Endothelial cell of umbilical vein (primary cell): ENCODE measurements at regions not wholly inside any gene's neighbourhood (a gene's known extent, or its start where the extent isn't known, plus 50 kb on each side); places are given as distances from the start of the nearest gene placed in this dataset.

ENCODE experiments used
- BruUV-seq: library from RNA; stranded (reverse); fragments of 400-500 nt; replicated peaks from 2 replicates; lab custom pipeline; 2021; lab: Mats Ljungman, UMichigan
- CTCF ChIA-PET: fragments of 300-600, 350-600 bp; sonication (Branson Sonifier 250); formaldehyde crosslinking; loops from one replicate; lab custom pipeline; 2021; ENCODE audit warnings: antibody characterized with exemption, inconsistent platforms; lab: Charles Lee
- POLR2A ChIA-PET: fragments of 300-600, 350-600 bp; sonication (Branson Sonifier 250); formaldehyde crosslinking; loops from one replicate; lab custom pipeline; 2021; ENCODE audit warnings: antibody characterized with exemption, inconsistent platforms; lab: Charles Lee
- DNase-seq: peaks from one replicate; pipeline ENCODE4 v3.0.0-alpha.2; 2011; ENCODE audit warnings: low read depth, low spot score
- FAIRE-seq: peaks from 2 replicates; lab custom pipeline; 2011; peaks lifted over from hg19 to GRCh38; lab: Jason Lieb, UNC
- H2AFZ ChIP-seq: 2 replicates; pipeline ENCODE4 v1.6.0; 2012; ENCODE audit warnings: low read depth, low read length, control low read depth, inconsistent platforms
- H3K27ac ChIP-seq: 2 replicates; pipeline ENCODE4 v1.5.1; 2011; ENCODE audit warnings: low read depth, mild to moderate bottlenecking, control low read depth, low read length, moderate library complexity; ENCODE audit not compliant: insufficient read depth
- H3K27me3 ChIP-seq, 2 experiments: 2 replicates each; pipeline versions ENCODE4 v1.6.0 to v1.6.1; 2011; ENCODE audit warnings: low read length in 2 of 2, mixed read lengths in 1 of 2; ENCODE audit not compliant: control insufficient read depth in 2 of 2, insufficient read depth in 2 of 2
- H3K36me3 ChIP-seq, 2 experiments: 2 replicates in 1 of 2; 3 replicates in 1 of 2; pipeline ENCODE4 v1.5.1; 2011; ENCODE audit warnings: low read length in 2 of 2, mild to moderate bottlenecking in 1 of 2, moderate library complexity in 1 of 2; ENCODE audit not compliant: control insufficient read depth in 2 of 2, insufficient read depth in 2 of 2; ENCODE audit errors: extremely low read depth in 1 of 2
- H3K4me1 ChIP-seq: 3 replicates; pipeline ENCODE4 v1.5.1; 2011; ENCODE audit warnings: mild to moderate bottlenecking, low read length; ENCODE audit not compliant: control insufficient read depth, insufficient read depth; ENCODE audit errors: extremely low read depth
- H3K4me2 ChIP-seq: 2 replicates; pipeline ENCODE4 v1.6.1; 2011; ENCODE audit warnings: low read length, control low read depth, mixed read lengths; ENCODE audit not compliant: insufficient read depth
- H3K4me3 ChIP-seq, 3 experiments: fragments of 200-600 bp in 1 of 3; sonication (generic), shearing (Covaris generic) in 1 of 3; replicated peaks in 1 of 3; 2 replicates each; pipeline ENCODE4 v1.5.1; 2011 to 2016; ENCODE audit warnings: control low read depth in 3 of 3, low read length in 3 of 3, mild to moderate bottlenecking in 2 of 3, inconsistent platforms in 1 of 3, low read depth in 1 of 3, moderate library complexity in 1 of 3; ENCODE audit not compliant: insufficient read depth in 1 of 3
- H3K79me2 ChIP-seq: 2 replicates; pipeline ENCODE4 v1.6.0; 2012; ENCODE audit warnings: low read length, inconsistent platforms; ENCODE audit not compliant: control insufficient read depth, insufficient read depth
- H3K9ac ChIP-seq: replicated peaks from 2 replicates; pipeline ENCODE3; 2011; ENCODE audit warnings: low read length, control low read depth; ENCODE audit not compliant: insufficient read depth; ENCODE audit errors: extremely low read depth
- H3K9me1 ChIP-seq: replicated peaks from 3 replicates; pipeline ENCODE4 v1.6.0; 2011; ENCODE audit warnings: mild to moderate bottlenecking, low read length; ENCODE audit not compliant: control insufficient read depth, insufficient read depth; ENCODE audit errors: extremely low read depth
- H3K9me3 ChIP-seq: replicated peaks from 2 replicates; pipeline ENCODE4 v1.5.1; 2012; ENCODE audit warnings: low read length, inconsistent platforms; ENCODE audit not compliant: control insufficient read depth, insufficient read depth
- H4K20me1 ChIP-seq: replicated peaks from 2 replicates; pipeline ENCODE3; 2011; ENCODE audit warnings: mild to moderate bottlenecking, low read length; ENCODE audit not compliant: control insufficient read depth, insufficient read depth; ENCODE audit errors: extremely low read depth
- EZH2 ChIP-seq: IDR thresholded peaks from 2 replicates; pipeline ENCODE4 v1.6.1; 2012; ENCODE audit warnings: borderline replicate concordance, low read depth, mild to moderate bottlenecking, moderate library complexity, low read length, inconsistent platforms; ENCODE audit not compliant: severe bottlenecking
- GATA2 ChIP-seq: IDR thresholded peaks from 2 replicates; pipeline ENCODE4 v1.7.0; 2011; ENCODE audit warnings: low read depth, mild to moderate bottlenecking, moderate library complexity, mixed read lengths, low read length; ENCODE audit not compliant: insufficient read length, insufficient read depth
- JUN ChIP-seq: IDR thresholded peaks from 2 replicates; pipeline ENCODE4 v1.6.1; 2011; ENCODE audit warnings: borderline replicate concordance, low read depth; ENCODE audit not compliant: insufficient read length, insufficient read depth
- MYC ChIP-seq: IDR thresholded peaks from one replicate; pipeline ENCODE4 v1.6.1; 2011; ENCODE audit warnings: mild to moderate bottlenecking, low read depth, low read length
- POLR2A ChIP-seq: IDR thresholded peaks from 2 replicates; pipeline ENCODE4 v1.6.1; 2012; ENCODE audit warnings: low read depth, mild to moderate bottlenecking, control low read depth, low read length
- POLR2AphosphoS5 ChIP-seq: IDR thresholded peaks from 2 replicates; pipeline ENCODE4 v1.6.1; 2012; ENCODE audit warnings: low read depth, mild to moderate bottlenecking, control low read depth, low read length, moderate library complexity; ENCODE audit not compliant: insufficient read depth
- dilution Hi-C: fragments of 300-500 bp; cut with MboI; formaldehyde crosslinking; loops from one replicate; pipeline ENCODE4 v1.15.0; 2019; ENCODE audit warnings: low sequenced_read_pairs; ENCODE audit not compliant: extremely low pct_ligation_motif_present
- intact Hi-C: fragments of 100-400 bp; cut with micrococcal nuclease; formaldehyde crosslinking; loops from one replicate; pipeline ENCODE4 v1.10.0; 2022
- TF ChIP-seq, protein P1 (sequence below): IDR thresholded peaks from 2 replicates; pipeline ENCODE4 v1.6.1; 2011; ENCODE audit not compliant: insufficient read depth, insufficient read length
- TF ChIP-seq, protein P2 (sequence below), 2 donors: IDR thresholded peaks; 1 replicate in 1 of 2; 2 replicates in 1 of 2; pipeline ENCODE4 v1.5.1; 2011; ENCODE audit warnings: low read length in 2 of 2, mild to moderate bottlenecking in 2 of 2, moderate library complexity in 2 of 2, control low read depth in 1 of 2, inconsistent platforms in 1 of 2, low read depth in 1 of 2; ENCODE audit not compliant: insufficient read depth in 1 of 2; ENCODE audit errors: extremely low read depth in 1 of 2

DNA sequence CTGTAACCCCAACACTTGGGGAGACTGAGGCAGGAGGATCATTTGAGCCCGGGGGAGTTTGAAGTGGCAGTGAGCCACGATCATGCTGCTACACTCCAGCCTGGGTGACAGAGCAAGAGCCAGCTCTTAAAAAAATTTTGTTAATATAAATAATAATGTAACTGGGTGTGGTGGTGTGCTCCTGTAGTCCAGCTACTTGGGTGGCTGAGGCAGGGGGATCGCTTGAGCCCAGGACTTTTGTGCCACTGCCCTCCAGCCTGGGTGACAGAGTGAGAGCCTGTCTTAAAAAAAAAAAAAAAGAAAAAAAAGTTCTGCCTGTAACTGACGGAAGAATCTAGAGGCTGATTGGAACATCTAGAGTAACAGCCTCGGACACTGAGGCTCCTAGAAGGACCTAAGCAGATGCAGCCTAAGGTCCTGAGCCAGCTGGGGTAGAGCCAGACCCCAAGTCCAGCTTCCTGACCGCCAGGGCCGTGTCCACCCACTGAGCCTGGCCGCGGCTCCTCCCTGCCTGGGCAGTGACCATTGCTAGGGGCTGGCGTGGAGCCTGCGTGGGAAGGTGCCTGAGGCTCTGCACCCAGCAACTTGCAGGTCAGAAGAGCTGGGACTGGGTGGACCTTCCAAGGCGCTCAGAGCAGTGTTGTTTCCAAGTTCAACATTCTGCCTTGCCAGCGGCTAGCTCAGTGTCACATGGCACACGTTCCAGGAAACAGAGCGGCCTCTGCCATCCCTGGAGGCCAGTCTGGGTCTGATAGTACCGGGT lies 209.4 kb upstream of the CIBAR2 start:
- H3K9ac ChIP-seq, result no peak overlapping the region

More for the DNA sequence above, 209.4 kb upstream of the CIBAR2 start:
- CTCF ChIA-PET, result interaction anchor here (1.0 to 2.2 kb wide), 9 partner anchors 9 to 295 kb away, joined by 4 to 11 read pairs (median 4); no protein-coding TSS in a partner anchor
- intact Hi-C loops (no loop called here), dilution Hi-C loops (no loop called here)
- Histone ChIP-seq H3K4me2 (no peak overlapping the region), H4K20me1 (no peaks in the 10 kb centered on the region), H3K9me3 (no peaks in the 10 kb centered on the region), H3K4me3 (no peak overlapping the region), H3K27me3 (no peaks in the 10 kb centered on the region), H3K4me1 (peaks cover 9% of the 10 kb centered on the region), H3K79me2 (no peaks in the 10 kb centered on the region), H3K36me3 (no peaks in the 10 kb centered on the region), H3K9me1 (no peaks in the 10 kb centered on the region), H2AFZ (peak overlapping the region; percentile 65), H3K27ac (no peak overlapping the region)
- POLR2A ChIA-PET, result interaction anchor here (0.6 kb wide), 1 partner anchor 17 kb away, joined by 7 read pairs; no protein-coding TSS in a partner anchor
- BruUV-seq, result no TSS peak
- DNase-seq (peak; percentile 75), FAIRE-seq (peak; percentile 76)
- TF ChIP-seq POLR2A (no peak), GATA2 (no peak), JUN (no peak), EZH2 (no peak), POLR2AphosphoS5 (no peak), MYC (no peak)
- TF ChIP-seq, protein P1, sequence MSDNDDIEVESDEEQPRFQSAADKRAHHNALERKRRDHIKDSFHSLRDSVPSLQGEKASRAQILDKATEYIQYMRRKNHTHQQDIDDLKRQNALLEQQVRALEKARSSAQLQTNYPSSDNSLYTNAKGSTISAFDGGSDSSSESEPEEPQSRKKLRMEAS, result no peak
- TF ChIP-seq, protein P2, sequence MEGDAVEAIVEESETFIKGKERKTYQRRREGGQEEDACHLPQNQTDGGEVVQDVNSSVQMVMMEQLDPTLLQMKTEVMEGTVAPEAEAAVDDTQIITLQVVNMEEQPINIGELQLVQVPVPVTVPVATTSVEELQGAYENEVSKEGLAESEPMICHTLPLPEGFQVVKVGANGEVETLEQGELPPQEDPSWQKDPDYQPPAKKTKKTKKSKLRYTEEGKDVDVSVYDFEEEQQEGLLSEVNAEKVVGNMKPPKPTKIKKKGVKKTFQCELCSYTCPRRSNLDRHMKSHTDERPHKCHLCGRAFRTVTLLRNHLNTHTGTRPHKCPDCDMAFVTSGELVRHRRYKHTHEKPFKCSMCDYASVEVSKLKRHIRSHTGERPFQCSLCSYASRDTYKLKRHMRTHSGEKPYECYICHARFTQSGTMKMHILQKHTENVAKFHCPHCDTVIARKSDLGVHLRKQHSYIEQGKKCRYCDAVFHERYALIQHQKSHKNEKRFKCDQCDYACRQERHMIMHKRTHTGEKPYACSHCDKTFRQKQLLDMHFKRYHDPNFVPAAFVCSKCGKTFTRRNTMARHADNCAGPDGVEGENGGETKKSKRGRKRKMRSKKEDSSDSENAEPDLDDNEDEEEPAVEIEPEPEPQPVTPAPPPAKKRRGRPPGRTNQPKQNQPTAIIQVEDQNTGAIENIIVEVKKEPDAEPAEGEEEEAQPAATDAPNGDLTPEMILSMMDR (IDR thresholded peaks at IDR 0.05; ENCODE audit: extremely low read depth in 1 of 2, insufficient read depth in 1 of 2, low read depth in 1 of 2, low read length in 2 of 2), result no peak
